ENCODE measurements at regions not wholly inside any gene's neighbourhood (a gene's known extent, or its start where the extent isn't known, plus 50 kb on each side); places are given as distances from the start of the nearest gene placed in this dataset.
"Not testable (repeated sequence)": the region's sequence is repeated elsewhere in the genome, so short reads cannot be mapped to it uniquely, and the experiment has no call there.

DNA sequence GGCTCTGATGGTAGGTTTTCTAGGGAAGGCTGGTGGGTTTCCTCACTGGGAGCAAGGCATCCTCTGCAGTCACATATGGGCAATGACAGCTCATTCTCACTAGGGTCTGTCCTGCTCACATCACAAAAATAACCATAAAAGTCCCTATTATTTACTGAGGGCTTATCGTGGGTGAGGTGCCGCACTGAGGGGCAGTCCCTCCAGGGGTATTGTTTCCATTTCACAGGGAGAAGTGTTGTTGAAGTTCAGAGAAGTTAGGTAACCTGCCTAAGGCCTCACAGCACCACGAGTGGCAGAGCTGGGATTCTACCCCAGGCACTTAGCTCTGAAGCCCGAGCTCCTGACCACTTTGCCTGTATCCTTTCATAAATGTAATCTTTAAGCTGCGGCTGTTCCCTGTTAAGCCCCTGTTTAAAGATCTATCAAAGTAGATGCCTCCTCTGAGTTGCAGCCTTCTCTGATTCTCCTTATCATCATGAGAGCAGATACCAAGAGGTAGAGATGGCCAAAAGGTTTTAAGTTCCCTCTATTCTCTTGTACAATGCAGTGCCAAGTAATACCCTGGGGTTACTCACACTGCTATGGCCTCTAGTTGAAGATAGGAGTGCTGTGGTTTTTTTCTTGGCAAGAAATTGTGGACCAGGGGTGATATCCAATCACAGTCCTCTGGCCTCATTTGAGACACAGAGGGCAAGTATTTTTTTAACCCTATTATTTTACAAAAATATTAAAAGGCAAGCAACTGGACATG, 107.0 kb downstream of the RPLP1 start:
- no peak for DNase-seq (ENCODE audit: low spot score)
- H3K27ac ChIP-seq: no peak overlapping the region
- no peak for TF ChIP-seq CTCF (IDR thresholded peaks at IDR 0.05)
- no peak overlapping the region for H3K4me3 ChIP-seq

GRCh38 chr15:69561071-69561784, 108.6 kb downstream of the RPLP1 start:
- no peak for TF ChIP-seq CTCF (IDR thresholded peaks at IDR 0.05)
- Histone ChIP-seq H3K27ac (no peak overlapping the region), H3K4me3 (no peak overlapping the region)
- no peak for DNase-seq (ENCODE audit: low spot score)

GRCh38 chr15:69562116-69562515, 109.5 kb downstream of the RPLP1 start:
- Histone ChIP-seq H3K27ac (no peak overlapping the region), H3K4me3 (no peak overlapping the region)
- DNase-seq (ENCODE audit: low spot score): no peak
- no peak for TF ChIP-seq CTCF (IDR thresholded peaks at IDR 0.05)

DNA sequence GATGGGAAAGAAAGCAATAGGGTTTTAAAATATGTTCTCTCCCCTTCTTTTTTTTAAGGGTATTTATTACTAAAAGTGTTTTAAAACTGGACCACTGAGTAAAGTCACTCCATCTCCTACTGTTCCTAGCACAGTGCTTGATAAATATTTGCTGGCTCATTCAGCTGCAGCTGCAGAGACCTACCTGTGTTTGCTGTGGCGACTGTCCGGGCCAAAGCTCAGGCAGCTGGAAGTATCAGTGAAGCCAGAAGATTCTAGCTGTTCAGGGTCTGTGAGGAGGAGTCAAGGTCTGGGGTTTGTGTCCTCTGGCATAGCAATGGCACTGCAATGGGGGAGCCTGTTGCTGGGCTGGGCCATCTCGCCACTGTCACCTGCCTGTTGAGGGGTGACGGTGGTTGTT, 109.9 kb downstream of the RPLP1 start:
- TF ChIP-seq CTCF (IDR thresholded peaks at IDR 0.05): no peak
- Histone ChIP-seq H3K4me3 (no peak overlapping the region), H3K27ac (no peak overlapping the region)
- no peak for DNase-seq (ENCODE audit: low spot score)

- Histone ChIP-seq H3K4me3 (no peak overlapping the region), H3K27ac (no peak overlapping the region)
- TF ChIP-seq CTCF (IDR thresholded peaks at IDR 0.05): no peak
- DNase-seq (ENCODE audit: low spot score): no peak
Observed at GRCh38 chr15:69565066-69565655, 112.5 kb downstream of the RPLP1 start.

GRCh38 chr15:69567238-69567760, 114.7 kb downstream of the RPLP1 start:
- not testable (repeated sequence) for DNase-seq (ENCODE audit: low spot score); H3K4me3 ChIP-seq
- H3K27ac ChIP-seq: peak overlapping the region in 1 of 2 donors; percentile 78

- TF ChIP-seq CTCF (IDR thresholded peaks at IDR 0.05): no peak
- Histone ChIP-seq H3K27ac (peak overlapping the region; percentile 24 to 78), H3K4me3 (no peak overlapping the region)
- no peak for DNase-seq (ENCODE audit: low spot score)
Observed at GRCh38 chr15:69568173-69569009, 115.8 kb downstream of the RPLP1 start.
